DND-41 (cell line): ENCODE measurements at regions not wholly inside any gene's neighbourhood (a gene's known extent, or its start where the extent isn't known, plus 50 kb on each side); places are given as distances from the start of the nearest gene placed in this dataset.

ENCODE experiments used
- ATAC-seq: fragments of 200-7000 bp; cut with Tn5 transposase; 3 replicates; pipeline ENCODE4 v1.9.1; 2021; ENCODE audit warnings: low read depth; ENCODE audit not compliant: insufficient read depth
- DNase-seq: peaks from one replicate; pipeline ENCODE4 v3.0.0-alpha.2; 2020
- H2AFZ ChIP-seq: 2 replicates; pipeline ENCODE4 v1.6.0; 2012; ENCODE audit warnings: low read depth, low read length
- H3K27ac ChIP-seq: 2 replicates; pipeline ENCODE4 v1.5.1; 2012; ENCODE audit warnings: low read length, inconsistent platforms
- H3K27me3 ChIP-seq: fragments of 200-600 bp; sonication (generic); 2 replicates; pipeline ENCODE4 v1.6.0; 2012; ENCODE audit warnings: low read length, mild to moderate bottlenecking, inconsistent platforms; ENCODE audit not compliant: insufficient read depth, poor library complexity
- H3K36me3 ChIP-seq: 2 replicates; pipeline ENCODE4 v1.5.1; 2012; ENCODE audit warnings: low read length, inconsistent platforms; ENCODE audit not compliant: insufficient read depth
- H3K4me1 ChIP-seq: 2 replicates; pipeline ENCODE4 v1.5.1; 2012; ENCODE audit warnings: mild to moderate bottlenecking, low read length; ENCODE audit not compliant: insufficient read depth
- H3K4me2 ChIP-seq: 2 replicates; pipeline ENCODE4 v1.6.0; 2012; ENCODE audit warnings: mild to moderate bottlenecking, moderate library complexity, low read length, inconsistent platforms; ENCODE audit not compliant: insufficient read depth
- H3K4me3 ChIP-seq, 2 experiments: fragments of 200-600 bp in 1 of 2; shearing (Covaris generic) in 1 of 2; 2 replicates each; pipeline ENCODE4 v1.5.1; 2012 to 2016; ENCODE audit warnings: inconsistent platforms in 2 of 2, low read length in 2 of 2, mild to moderate bottlenecking in 2 of 2, low read depth in 1 of 2, moderate library complexity in 1 of 2
- H3K79me2 ChIP-seq: 2 replicates; pipeline ENCODE4 v1.6.0; 2012; ENCODE audit warnings: low read length, inconsistent platforms; ENCODE audit not compliant: insufficient read depth
- H3K9ac ChIP-seq: 2 replicates; pipeline ENCODE4 v1.6.0; 2012; ENCODE audit warnings: low read depth, mild to moderate bottlenecking, inconsistent platforms, low read length, moderate library complexity
- H3K9me3 ChIP-seq: 2 replicates; pipeline ENCODE4 v1.5.1; 2012; ENCODE audit warnings: low read length, moderate library complexity, mild to moderate bottlenecking, inconsistent platforms; ENCODE audit not compliant: insufficient read depth, severe bottlenecking
- H4K20me1 ChIP-seq: 2 replicates; pipeline ENCODE4 v1.6.0; 2012; ENCODE audit warnings: low read length; ENCODE audit not compliant: insufficient read depth
- CTCF ChIP-seq: IDR thresholded peaks from 2 replicates; pipeline ENCODE4 v1.5.1; 2012; ENCODE audit warnings: borderline replicate concordance, low read length, moderate library complexity, mild to moderate bottlenecking; ENCODE audit not compliant: poor library complexity, severe bottlenecking; ENCODE audit errors: extremely low read depth
- EZH2 ChIP-seq: IDR thresholded peaks from 3 replicates; pipeline ENCODE4 v1.6.1; 2012; ENCODE audit warnings: borderline replicate concordance, low read depth, mild to moderate bottlenecking, moderate library complexity, low read length, inconsistent platforms; ENCODE audit not compliant: severe bottlenecking

GRCh38 chr16:52725461-52725860, 178.5 kb upstream of the TOX3 start:
- ATAC-seq = no peak

GRCh38 chr16:52725043-52725442, 178.1 kb upstream of the TOX3 start:
- Histone ChIP-seq H3K4me1 (no peaks in the 10 kb centered on the region), H3K9me3 (no peaks in the 10 kb centered on the region), H3K27me3 (no peaks in the 10 kb centered on the region), H3K4me3 (no peak overlapping the region), H3K36me3 (no peaks in the 10 kb centered on the region), H3K4me2 (no peak overlapping the region), H3K79me2 (no peaks in the 10 kb centered on the region), H3K27ac (no peak overlapping the region), H4K20me1 (no peaks in the 10 kb centered on the region), H3K9ac (no peak overlapping the region), H2AFZ (no peak overlapping the region)
- TF ChIP-seq CTCF (no peak), EZH2 (no peak)
- ATAC-seq (no peak), DNase-seq (no peak)

More at GRCh38 chr16:52725461-52725860, 178.5 kb upstream of the TOX3 start:
- Histone ChIP-seq H3K27me3 (no peaks in the 10 kb centered on the region), H3K9me3 (no peaks in the 10 kb centered on the region), H3K4me2 (no peak overlapping the region), H3K79me2 (no peaks in the 10 kb centered on the region), H3K4me1 (no peaks in the 10 kb centered on the region), H3K4me3 (no peak overlapping the region), H4K20me1 (no peaks in the 10 kb centered on the region), H3K27ac (no peak overlapping the region), H3K9ac (no peak overlapping the region), H3K36me3 (no peaks in the 10 kb centered on the region), H2AFZ (no peak overlapping the region)
- TF ChIP-seq EZH2 (no peak), CTCF (no peak)
- no peak for DNase-seq

DNA sequence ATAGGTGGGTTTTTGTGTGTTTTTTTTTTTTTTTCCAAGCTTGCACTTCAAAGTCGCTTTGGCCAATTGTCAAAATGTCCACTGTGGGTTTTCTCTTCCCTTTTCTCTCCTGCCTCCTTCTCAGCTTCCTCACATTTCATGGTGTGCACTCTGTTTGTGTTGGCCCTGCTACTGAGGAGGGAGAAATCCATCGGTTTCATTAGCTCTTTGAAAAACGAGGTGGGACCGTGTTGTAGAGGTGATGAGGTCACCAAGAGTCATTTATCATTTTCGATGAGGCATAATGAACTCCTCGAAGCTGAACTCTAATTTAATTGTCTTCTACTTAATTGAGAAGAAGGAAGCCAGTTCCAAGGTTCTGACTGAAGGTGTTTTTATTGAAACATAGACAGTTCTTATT, 174.4 kb upstream of the TOX3 start:
- DNase-seq = no peak
- Histone ChIP-seq H2AFZ (no peak overlapping the region), H3K79me2 (no peaks in the 10 kb centered on the region), H3K27ac (no peak overlapping the region), H3K4me1 (no peaks in the 10 kb centered on the region), H3K9ac (no peak overlapping the region), H3K36me3 (no peaks in the 10 kb centered on the region), H4K20me1 (no peaks in the 10 kb centered on the region), H3K4me2 (no peak overlapping the region), H3K4me3 (no peak overlapping the region), H3K27me3 (no peaks in the 10 kb centered on the region), H3K9me3 (no peaks in the 10 kb centered on the region)
- ATAC-seq = no peak
- TF ChIP-seq CTCF = no peak
- no peak for TF ChIP-seq EZH2

GRCh38 chr16:52718046-52718445, 171.1 kb upstream of the TOX3 start:
- no peaks in the 10 kb centered on the region for H3K4me1 ChIP-seq
- H4K20me1 ChIP-seq = no peaks in the 10 kb centered on the region
- H3K27ac ChIP-seq = no peak overlapping the region
- no peak overlapping the region for H3K9ac ChIP-seq
- DNase-seq (no peak), ATAC-seq (no peak)
- no peaks in the 10 kb centered on the region for H3K79me2 ChIP-seq
- no peaks in the 10 kb centered on the region for H3K27me3 ChIP-seq
- no peak overlapping the region for H2AFZ ChIP-seq
- H3K4me3 ChIP-seq = no peak overlapping the region
- H3K9me3 ChIP-seq = no peaks in the 10 kb centered on the region
- TF ChIP-seq CTCF (no peak), EZH2 (no peak)
- H3K4me2 ChIP-seq = no peak overlapping the region
- no peaks in the 10 kb centered on the region for H3K36me3 ChIP-seq
